Endothelial cell of umbilical vein (primary cell): ENCODE measurements at regions not wholly inside any gene's neighbourhood (a gene's known extent, or its start where the extent isn't known, plus 50 kb on each side); places are given as distances from the start of the nearest gene placed in this dataset.

Experiments used
- BruUV-seq: library from RNA; stranded (reverse); fragments of 400-500 nt; replicated peaks from 2 replicates; lab custom pipeline; 2021; lab: Mats Ljungman, UMichigan
- CTCF ChIA-PET: fragments of 300-600, 350-600 bp; sonication (Branson Sonifier 250); formaldehyde crosslinking; loops from one replicate; lab custom pipeline; 2021; ENCODE audit warnings: antibody characterized with exemption, inconsistent platforms; lab: Charles Lee
- POLR2A ChIA-PET: fragments of 300-600, 350-600 bp; sonication (Branson Sonifier 250); formaldehyde crosslinking; loops from one replicate; lab custom pipeline; 2021; ENCODE audit warnings: antibody characterized with exemption, inconsistent platforms; lab: Charles Lee
- DNase-seq: peaks from one replicate; pipeline ENCODE4 v3.0.0-alpha.2; 2011; ENCODE audit warnings: low read depth, low spot score
- FAIRE-seq: peaks from 2 replicates; lab custom pipeline; 2011; peaks lifted over from hg19 to GRCh38; lab: Jason Lieb, UNC
- H2AFZ ChIP-seq: 2 replicates; pipeline ENCODE4 v1.6.0; 2012; ENCODE audit warnings: low read depth, low read length, control low read depth, inconsistent platforms
- H3K27ac ChIP-seq: 2 replicates; pipeline ENCODE4 v1.5.1; 2011; ENCODE audit warnings: low read depth, mild to moderate bottlenecking, control low read depth, low read length, moderate library complexity; ENCODE audit not compliant: insufficient read depth
- H3K27me3 ChIP-seq, 2 experiments: 2 replicates each; pipeline versions ENCODE4 v1.6.0 to v1.6.1; 2011; ENCODE audit warnings: low read length in 2 of 2, mixed read lengths in 1 of 2; ENCODE audit not compliant: control insufficient read depth in 2 of 2, insufficient read depth in 2 of 2
- H3K36me3 ChIP-seq, 2 experiments: 2 replicates in 1 of 2; 3 replicates in 1 of 2; pipeline ENCODE4 v1.5.1; 2011; ENCODE audit warnings: low read length in 2 of 2, mild to moderate bottlenecking in 1 of 2, moderate library complexity in 1 of 2; ENCODE audit not compliant: control insufficient read depth in 2 of 2, insufficient read depth in 2 of 2; ENCODE audit errors: extremely low read depth in 1 of 2
- H3K4me1 ChIP-seq: 3 replicates; pipeline ENCODE4 v1.5.1; 2011; ENCODE audit warnings: mild to moderate bottlenecking, low read length; ENCODE audit not compliant: control insufficient read depth, insufficient read depth; ENCODE audit errors: extremely low read depth
- H3K4me2 ChIP-seq: 2 replicates; pipeline ENCODE4 v1.6.1; 2011; ENCODE audit warnings: low read length, control low read depth, mixed read lengths; ENCODE audit not compliant: insufficient read depth
- H3K4me3 ChIP-seq, 3 experiments: fragments of 200-600 bp in 1 of 3; sonication (generic), shearing (Covaris generic) in 1 of 3; replicated peaks in 1 of 3; 2 replicates each; pipeline ENCODE4 v1.5.1; 2011 to 2016; ENCODE audit warnings: control low read depth in 3 of 3, low read length in 3 of 3, mild to moderate bottlenecking in 2 of 3, inconsistent platforms in 1 of 3, low read depth in 1 of 3, moderate library complexity in 1 of 3; ENCODE audit not compliant: insufficient read depth in 1 of 3
- H3K79me2 ChIP-seq: 2 replicates; pipeline ENCODE4 v1.6.0; 2012; ENCODE audit warnings: low read length, inconsistent platforms; ENCODE audit not compliant: control insufficient read depth, insufficient read depth
- H3K9ac ChIP-seq: replicated peaks from 2 replicates; pipeline ENCODE3; 2011; ENCODE audit warnings: low read length, control low read depth; ENCODE audit not compliant: insufficient read depth; ENCODE audit errors: extremely low read depth
- H3K9me1 ChIP-seq: replicated peaks from 3 replicates; pipeline ENCODE4 v1.6.0; 2011; ENCODE audit warnings: mild to moderate bottlenecking, low read length; ENCODE audit not compliant: control insufficient read depth, insufficient read depth; ENCODE audit errors: extremely low read depth
- H3K9me3 ChIP-seq: replicated peaks from 2 replicates; pipeline ENCODE4 v1.5.1; 2012; ENCODE audit warnings: low read length, inconsistent platforms; ENCODE audit not compliant: control insufficient read depth, insufficient read depth
- H4K20me1 ChIP-seq: replicated peaks from 2 replicates; pipeline ENCODE3; 2011; ENCODE audit warnings: mild to moderate bottlenecking, low read length; ENCODE audit not compliant: control insufficient read depth, insufficient read depth; ENCODE audit errors: extremely low read depth
- CTCF ChIP-seq, 2 donors: IDR thresholded peaks; 1 replicate in 1 of 2; 2 replicates in 1 of 2; pipeline ENCODE4 v1.5.1; 2011; ENCODE audit warnings: low read length in 2 of 2, mild to moderate bottlenecking in 2 of 2, moderate library complexity in 2 of 2, control low read depth in 1 of 2, inconsistent platforms in 1 of 2, low read depth in 1 of 2; ENCODE audit not compliant: insufficient read depth in 1 of 2; ENCODE audit errors: extremely low read depth in 1 of 2
- EZH2 ChIP-seq: IDR thresholded peaks from 2 replicates; pipeline ENCODE4 v1.6.1; 2012; ENCODE audit warnings: borderline replicate concordance, low read depth, mild to moderate bottlenecking, moderate library complexity, low read length, inconsistent platforms; ENCODE audit not compliant: severe bottlenecking
- FOS ChIP-seq: IDR thresholded peaks from 2 replicates; pipeline ENCODE4 v1.6.1; 2011; ENCODE audit warnings: mild to moderate bottlenecking, low read length, moderate library complexity, borderline replicate concordance; ENCODE audit not compliant: insufficient read depth
- GATA2 ChIP-seq: IDR thresholded peaks from 2 replicates; pipeline ENCODE4 v1.7.0; 2011; ENCODE audit warnings: low read depth, mild to moderate bottlenecking, moderate library complexity, mixed read lengths, low read length; ENCODE audit not compliant: insufficient read length, insufficient read depth
- JUN ChIP-seq: IDR thresholded peaks from 2 replicates; pipeline ENCODE4 v1.6.1; 2011; ENCODE audit warnings: borderline replicate concordance, low read depth; ENCODE audit not compliant: insufficient read length, insufficient read depth
- MAX ChIP-seq: IDR thresholded peaks from 2 replicates; pipeline ENCODE4 v1.6.1; 2011; ENCODE audit not compliant: insufficient read depth, insufficient read length
- MYC ChIP-seq: IDR thresholded peaks from one replicate; pipeline ENCODE4 v1.6.1; 2011; ENCODE audit warnings: mild to moderate bottlenecking, low read depth, low read length
- POLR2A ChIP-seq: IDR thresholded peaks from 2 replicates; pipeline ENCODE4 v1.6.1; 2012; ENCODE audit warnings: low read depth, mild to moderate bottlenecking, control low read depth, low read length
- POLR2AphosphoS5 ChIP-seq: IDR thresholded peaks from 2 replicates; pipeline ENCODE4 v1.6.1; 2012; ENCODE audit warnings: low read depth, mild to moderate bottlenecking, control low read depth, low read length, moderate library complexity; ENCODE audit not compliant: insufficient read depth
- dilution Hi-C: fragments of 300-500 bp; cut with MboI; formaldehyde crosslinking; loops from one replicate; pipeline ENCODE4 v1.15.0; 2019; ENCODE audit warnings: low sequenced_read_pairs; ENCODE audit not compliant: extremely low pct_ligation_motif_present
- intact Hi-C: fragments of 100-400 bp; cut with micrococcal nuclease; formaldehyde crosslinking; loops from one replicate; pipeline ENCODE4 v1.10.0; 2022

GRCh38 chr2:59900728-59901452 lies 652.6 kb downstream of the BCL11A start:
- dilution Hi-C loops: no loop called here
- Histone ChIP-seq H2AFZ (no peak overlapping the region), H3K36me3 (no peaks in the 10 kb centered on the region), H4K20me1 (no peaks in the 10 kb centered on the region), H3K27me3 (no peaks in the 10 kb centered on the region), H3K79me2 (no peaks in the 10 kb centered on the region), H3K9ac (no peak overlapping the region), H3K4me2 (no peak overlapping the region), H3K4me1 (no peaks in the 10 kb centered on the region), H3K4me3 (no peak overlapping the region), H3K9me1 (no peaks in the 10 kb centered on the region), H3K9me3 (peaks cover 2% of the 10 kb centered on the region), H3K27ac (no peak overlapping the region)
- ChIA-PET CTCF (no interaction called here), POLR2A (no interaction called here)
- TF ChIP-seq MYC (no peak), POLR2A (no peak), JUN (no peak), POLR2AphosphoS5 (no peak), EZH2 (no peak), CTCF (IDR thresholded peaks at IDR 0.05; ENCODE audit: extremely low read depth in 1 of 2, insufficient read depth in 1 of 2, low read depth in 1 of 2, low read length in 2 of 2) (no peak), MAX (no peak), GATA2 (no peak), FOS (no peak)
- BruUV-seq: no TSS peak
- intact Hi-C loops: no loop called here
- DNase-seq: no peak
- FAIRE-seq: no peak
